VCaP (cell line): ENCODE measurements at regions not wholly inside any gene's neighbourhood (a gene's known extent, or its start where the extent isn't known, plus 50 kb on each side); places are given as distances from the start of the nearest gene placed in this dataset.

Experiments
- H3K27ac ChIP-seq: fragments of 450-650 bp; 2 replicates; pipeline ENCODE4 v1.5.1; 2017
- CTCF ChIP-seq: fragments of 450-650 bp; conservative IDR thresholded peaks from 2 replicates; pipeline ENCODE4 v1.5.1; 2017; ENCODE audit warnings: mild to moderate bottlenecking, moderate library complexity

- H3K27ac ChIP-seq = no peak overlapping the region
- no peak for TF ChIP-seq CTCF
Measured at GRCh38 chr2:116132833-116133232, 1681.7 kb upstream of the DDX18 start.

- H3K27ac ChIP-seq = no peak overlapping the region
- no peak for TF ChIP-seq CTCF
Measured at GRCh38 chr2:116133381-116133942, 1681.0 kb upstream of the DDX18 start.

- H3K27ac ChIP-seq = no peak overlapping the region
- no peak for TF ChIP-seq CTCF
Measured at GRCh38 chr2:116141891-116142474, 1672.5 kb upstream of the DDX18 start.

GRCh38 chr2:116142644-116143227 is 1671.8 kb upstream of the DDX18 start:
- TF ChIP-seq CTCF = no peak
- no peak overlapping the region for H3K27ac ChIP-seq

GRCh38 chr2:116145031-116145430 is 1669.5 kb upstream of the DDX18 start:
- H3K27ac ChIP-seq = no peak overlapping the region
- no peak for TF ChIP-seq CTCF

- TF ChIP-seq CTCF = no peak
- no peak overlapping the region for H3K27ac ChIP-seq
Measured at GRCh38 chr2:116148361-116148760, 1666.1 kb upstream of the DDX18 start.

GRCh38 chr2:116153729-116154128 is 1660.8 kb upstream of the DDX18 start:
- no peak overlapping the region for H3K27ac ChIP-seq
- TF ChIP-seq CTCF = no peak
